ENCODE measurements at regions not wholly inside any gene's neighbourhood (a gene's known extent, or its start where the extent isn't known, plus 50 kb on each side); places are given as distances from the start of the nearest gene placed in this dataset.

GRCh38 chr4:18666322-18666721 is 644.8 kb upstream of the LCORL start:
- no peak overlapping the region for H3T11ph ChIP-seq (ENCODE audit: low read length)
- H3K4me1 Mint-ChIP-seq, result no peaks in the 10 kb centered on the region

More at GRCh38 chr4:18666322-18666721, 644.8 kb upstream of the LCORL start:
- H3K4me1 ChIP-seq (ENCODE audit: insufficient read depth, low read length), result no peaks in the 10 kb centered on the region
- H3K79me1 ChIP-seq (ENCODE audit: insufficient read depth, low read depth, low read length, poor library complexity, severe bottlenecking), result no peaks in the 10 kb centered on the region
- no peak overlapping the region for H3K4ac ChIP-seq (ENCODE audit: low read depth, low read length)
- H2BK15ac ChIP-seq (ENCODE audit: low read depth, low read length), result no peak overlapping the region
- no peak overlapping the region for H3K27ac ChIP-seq (ENCODE audit: insufficient read length, low read depth, low read length)
- peaks cover 7 to 8% of the 10 kb centered on the region in 2 experiments; a peak in 4 of 5 replicates for H3K9me3 Mint-ChIP-seq
- H3K56ac ChIP-seq (ENCODE audit: insufficient read length, low read depth, low read length), result no peak overlapping the region
- H3K4me2 ChIP-seq (ENCODE audit: insufficient read depth, insufficient read length, low read length), result no peak overlapping the region
- DNase-seq, result no peak
- H2BK20ac ChIP-seq (ENCODE audit: low read depth, low read length, poor library complexity, severe bottlenecking), result no peak overlapping the region
- H2BK120ac ChIP-seq (ENCODE audit: low read depth, low read length, poor library complexity, severe bottlenecking), result no peak overlapping the region
- H2BK5ac ChIP-seq (ENCODE audit: insufficient read length, low read length), result no peak overlapping the region
- H4K5ac ChIP-seq (ENCODE audit: insufficient read length, low read depth, low read length), result no peak overlapping the region
- no peaks in the 10 kb centered on the region for H3K23me2 ChIP-seq (ENCODE audit: insufficient read length, low read depth, low read length, poor library complexity, severe bottlenecking)
- no peak overlapping the region for H4K91ac ChIP-seq (ENCODE audit: insufficient read length, low read depth, low read length)
- no peaks in the 10 kb centered on the region for H3K27me3 Mint-ChIP-seq (ENCODE audit: low read depth)
- H2BK12ac ChIP-seq (ENCODE audit: insufficient read length, low read depth, low read length), result no peak overlapping the region
- no peak overlapping the region for H2AK5ac ChIP-seq (ENCODE audit: insufficient read length, low read length)
- no peaks in the 10 kb centered on the region for H3K27me3 ChIP-seq (ENCODE audit: insufficient read depth, low read length)
- no peak overlapping the region for H3K9ac ChIP-seq (ENCODE audit: extremely low read depth, insufficient read length, low read length)
- H3K9me3 ChIP-seq (ENCODE audit: control insufficient read depth, low read depth, low read length), result no peaks in the 10 kb centered on the region
- no peaks in the 10 kb centered on the region for H3K79me2 ChIP-seq (ENCODE audit: insufficient read depth, low read length)
- no peak overlapping the region for H3K18ac ChIP-seq (ENCODE audit: insufficient read length, low read depth, low read length)
- H3K36me3 Mint-ChIP-seq (ENCODE audit: insufficient read depth in 1 of 3, low read depth in 3 of 3), result peaks cover 0 to 9% (median 2%) of the 10 kb centered on the region in 3 experiments; a peak in 3 of 7 replicates
- no peak overlapping the region for H3K14ac ChIP-seq (ENCODE audit: insufficient read depth, low read length)
- 100% methylated on average over 3 of the region's 6 CpGs for WGBS (ENCODE audit: extremely low coverage, insufficient read length, low lambda C conversion rate)
- TF ChIP-seq CTCF (conservative IDR thresholded peaks at IDR 0.05), result no peak
- no peak overlapping the region for H4K8ac ChIP-seq (replicated peaks; ENCODE audit: insufficient read length, low read depth, low read length)
- H4K20me1 ChIP-seq (ENCODE audit: control insufficient read depth, insufficient read depth, insufficient read length), result no peaks in the 10 kb centered on the region
- no peak overlapping the region for H2AFZ ChIP-seq (ENCODE audit: low read length)
- H3K4me3 Mint-ChIP-seq, result no peak overlapping the region
- H3K27ac Mint-ChIP-seq, result no peak overlapping the region
- no peak overlapping the region for H3K23ac ChIP-seq (ENCODE audit: insufficient read length, low read depth, low read length)
